ENCODE measurements at regions not wholly inside any gene's neighbourhood (a gene's known extent, or its start where the extent isn't known, plus 50 kb on each side); places are given as distances from the start of the nearest gene placed in this dataset.

GRCh38 chr12:28090835-28091234 is 99.4 kb upstream of the CCDC91 start:
- no peak for TF ChIP-seq CTCF (IDR thresholded peaks at IDR 0.05)
- no peak for TF ChIP-seq POLR2A (IDR thresholded peaks at IDR 0.05)

Measured in upper lobe of left lung (tissue), 4 donors.